HL-60 (cell line): ENCODE measurements at regions not wholly inside any gene's neighbourhood (a gene's known extent, or its start where the extent isn't known, plus 50 kb on each side); places are given as distances from the start of the nearest gene placed in this dataset.

ENCODE experiments used
- CTCF ChIP-seq: IDR thresholded peaks from one replicate; pipeline ENCODE4 v1.5.1; 2011; ENCODE audit warnings: low read length, control low read depth, inconsistent platforms; ENCODE audit not compliant: insufficient read depth
- GABPA ChIP-seq: IDR thresholded peaks from 2 replicates; pipeline ENCODE4 v1.6.1; 2012; ENCODE audit warnings: low read depth
- POLR2AphosphoS5 ChIP-seq: IDR thresholded peaks from 2 replicates; pipeline ENCODE4 v1.6.1; 2012; ENCODE audit warnings: low read depth
- SPI1 ChIP-seq: IDR thresholded peaks from 2 replicates; pipeline ENCODE4 v1.6.1; 2012; ENCODE audit warnings: low read depth, mild to moderate bottlenecking, borderline replicate concordance

- TF ChIP-seq CTCF (no peak), GABPA (no peak), POLR2AphosphoS5 (no peak), SPI1 (no peak)
These were observed 170.5 kb upstream of the TBX20 start for GRCh38 chr7:35424440-35424839.
